Neuronal stem cell (in vitro differentiated cells): ENCODE measurements at regions not wholly inside any gene's neighbourhood (a gene's known extent, or its start where the extent isn't known, plus 50 kb on each side); places are given as distances from the start of the nearest gene placed in this dataset.
"Not testable (repeated sequence)": the region's sequence is repeated elsewhere in the genome, so short reads cannot be mapped to it uniquely, and the experiment has no call there.

Source experiments
- DNase-seq: peaks from one replicate; pipeline ENCODE4 v3.0.0-alpha.2; 2013; ENCODE audit warnings: low spot score
- H2AFZ ChIP-seq: one replicate; pipeline ENCODE4 v1.6.1; 2013; ENCODE audit warnings: mild to moderate bottlenecking, low read length, inconsistent platforms
- H2AK5ac ChIP-seq: 2 replicates; pipeline ENCODE4 v1.6.1; 2013; ENCODE audit warnings: low read depth, mild to moderate bottlenecking, inconsistent platforms, low read length, moderate library complexity, mixed read lengths
- H2BK120ac ChIP-seq: 2 replicates; pipeline ENCODE4 v1.6.1; 2013; ENCODE audit warnings: low read depth, mild to moderate bottlenecking, inconsistent platforms, low read length, moderate library complexity, mixed read lengths
- H2BK12ac ChIP-seq: one replicate; pipeline ENCODE4 v1.6.1; 2013; ENCODE audit warnings: low read length, inconsistent platforms
- H2BK15ac ChIP-seq: 2 replicates; pipeline ENCODE4 v1.6.1; 2013; ENCODE audit warnings: mild to moderate bottlenecking, low read length, inconsistent platforms, mixed read lengths
- H2BK5ac ChIP-seq: one replicate; pipeline ENCODE4 v1.6.1; 2013; ENCODE audit warnings: inconsistent platforms, mild to moderate bottlenecking, low read length, moderate library complexity
- H3K14ac ChIP-seq: one replicate; pipeline ENCODE4 v1.6.1; 2013; ENCODE audit warnings: low read length, inconsistent platforms
- H3K18ac ChIP-seq: 2 replicates; pipeline ENCODE4 v1.6.1; 2013; ENCODE audit warnings: low read length, inconsistent platforms
- H3K23ac ChIP-seq: 2 replicates; pipeline ENCODE4 v1.6.1; 2013; ENCODE audit warnings: low read depth, mild to moderate bottlenecking, mixed read lengths, low read length, inconsistent platforms; ENCODE audit not compliant: poor library complexity
- H3K27ac ChIP-seq: replicated peaks from 3 replicates; pipeline ENCODE4 v1.5.1; 2013; ENCODE audit warnings: low read length, inconsistent platforms
- H3K27me3 ChIP-seq, 3 experiments: 2 replicates each; pipeline ENCODE4 v1.6.1; 2013; ENCODE audit warnings: low read length in 3 of 3, mild to moderate bottlenecking in 2 of 3, inconsistent platforms in 1 of 3, low read depth in 1 of 3, mixed read lengths in 1 of 3, moderate library complexity in 1 of 3; ENCODE audit not compliant: control insufficient read depth in 3 of 3, insufficient read depth in 3 of 3
- H3K36me3 ChIP-seq, 2 donors: replicated peaks in 1 of 2; 2 replicates each; pipeline ENCODE4 v1.6.1; 2013; ENCODE audit warnings: low read length in 2 of 2; ENCODE audit not compliant: control insufficient read depth in 2 of 2, insufficient read depth in 2 of 2
- H3K4ac ChIP-seq: 2 replicates; pipeline ENCODE4 v1.6.1; 2013; ENCODE audit warnings: inconsistent platforms, mild to moderate bottlenecking, low read length, moderate library complexity
- H3K4me1 ChIP-seq, 2 donors: 1 replicate in 1 of 2; 2 replicates in 1 of 2; pipeline ENCODE4 v1.6.1; 2013; ENCODE audit warnings: low read length in 2 of 2, low read depth in 1 of 2; ENCODE audit not compliant: control insufficient read depth in 2 of 2, insufficient read depth in 1 of 2
- H3K4me2 ChIP-seq: one replicate; pipeline ENCODE4 v1.6.1; 2013; ENCODE audit warnings: mild to moderate bottlenecking, low read length, inconsistent platforms; ENCODE audit not compliant: insufficient read depth, poor library complexity, severe bottlenecking
- H3K4me3 ChIP-seq, 2 donors: 2 replicates each; pipeline ENCODE4 v1.5.1; 2013; ENCODE audit warnings: low read length in 2 of 2, mild to moderate bottlenecking in 2 of 2, inconsistent platforms in 1 of 2, moderate library complexity in 1 of 2
- H3K79me1 ChIP-seq: one replicate; pipeline ENCODE4 v1.6.1; 2013; ENCODE audit warnings: low read depth, mild to moderate bottlenecking, inconsistent platforms, low read length, moderate library complexity
- H3K9ac ChIP-seq: one replicate; pipeline ENCODE4 v1.6.1; 2013; ENCODE audit warnings: mild to moderate bottlenecking, low read depth, low read length, inconsistent platforms; ENCODE audit not compliant: poor library complexity
- H3K9me3 ChIP-seq, 2 donors: replicated peaks in 1 of 2; 2 replicates each; pipeline versions ENCODE3 to v1.6.1; 2013; ENCODE audit warnings: low read length in 2 of 2, mild to moderate bottlenecking in 2 of 2, inconsistent platforms in 1 of 2, low read depth in 1 of 2, mixed read lengths in 1 of 2, moderate library complexity in 1 of 2; ENCODE audit not compliant: control insufficient read depth in 2 of 2, insufficient read depth in 1 of 2
- H4K8ac ChIP-seq: one replicate; pipeline ENCODE4 v1.6.1; 2013; ENCODE audit warnings: low read depth, mild to moderate bottlenecking, inconsistent platforms, low read length, moderate library complexity
- H4K91ac ChIP-seq: one replicate; pipeline ENCODE4 v1.6.1; 2013; ENCODE audit warnings: low read length, low read depth, mild to moderate bottlenecking, inconsistent platforms; ENCODE audit not compliant: poor library complexity
- WGBS, 2 donors: extraction: QIAGEN DNeasy Blood & Tissue Kit; methylation state at CpG; one replicate each; pipeline ENCODE4 v1.1.7; 2013; ENCODE audit warnings: missing lambda C conversion rate in 2 of 2, mixed read lengths in 1 of 2; ENCODE audit not compliant: insufficient read length in 2 of 2, insufficient replicate concordance in 1 of 2; ENCODE audit errors: extremely low coverage in 2 of 2; 5-methylcytosine and 5-hydroxymethylcytosine counted together

DNA sequence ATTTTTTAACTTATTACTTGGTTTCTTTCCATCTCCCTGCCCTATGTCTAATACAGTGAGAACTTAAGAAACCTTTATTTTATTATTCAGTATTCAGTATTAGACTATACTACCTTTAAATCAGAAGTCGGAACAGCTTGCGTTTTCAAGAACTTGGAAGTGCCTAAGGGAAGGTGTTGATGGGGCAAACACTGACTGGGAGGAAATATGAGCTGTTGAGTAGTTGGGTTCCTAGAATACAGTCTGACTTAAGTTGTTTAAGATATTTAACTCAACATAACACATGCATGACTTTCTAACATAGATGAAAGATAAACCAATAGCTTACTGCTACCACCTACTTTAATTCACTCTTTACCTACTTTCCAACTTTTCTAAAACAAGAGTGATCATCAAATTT is 1048.1 kb downstream of the ROBO2 start:
- Histone ChIP-seq H3K27ac (no peak overlapping the region), H2AK5ac (no peak overlapping the region), H3K79me1 (no peaks in the 10 kb centered on the region), H3K4me2 (no peak overlapping the region), H2BK15ac (no peak overlapping the region), H2BK120ac (no peak overlapping the region), H3K4ac (no peak overlapping the region), H4K8ac (no peak overlapping the region), H3K27me3 (no peaks in the 10 kb centered on the region), H3K4me3 (no peak overlapping the region), H3K36me3 (no peaks in the 10 kb centered on the region), H3K9ac (no peak overlapping the region), H3K18ac (no peak overlapping the region), H3K9me3 (no peaks in the 10 kb centered on the region), H2AFZ (no peak overlapping the region), H4K91ac (no peak overlapping the region), H3K23ac (no peak overlapping the region), H3K4me1 (no peaks in the 10 kb centered on the region), H2BK5ac (no peak overlapping the region), H2BK12ac (no peak overlapping the region), H3K14ac (no peak overlapping the region)
- WGBS, 2 donors, result no CpG with 5 or more reads among the region's 2 CpGs
- DNase-seq, result no peak

GRCh38 chr3:78090382-78090781 is 1050.5 kb downstream of the ROBO2 start:
- Histone ChIP-seq H3K27ac (no peak overlapping the region), H3K4me1 (no peaks in the 10 kb centered on the region), H4K8ac (no peak overlapping the region)

DNA sequence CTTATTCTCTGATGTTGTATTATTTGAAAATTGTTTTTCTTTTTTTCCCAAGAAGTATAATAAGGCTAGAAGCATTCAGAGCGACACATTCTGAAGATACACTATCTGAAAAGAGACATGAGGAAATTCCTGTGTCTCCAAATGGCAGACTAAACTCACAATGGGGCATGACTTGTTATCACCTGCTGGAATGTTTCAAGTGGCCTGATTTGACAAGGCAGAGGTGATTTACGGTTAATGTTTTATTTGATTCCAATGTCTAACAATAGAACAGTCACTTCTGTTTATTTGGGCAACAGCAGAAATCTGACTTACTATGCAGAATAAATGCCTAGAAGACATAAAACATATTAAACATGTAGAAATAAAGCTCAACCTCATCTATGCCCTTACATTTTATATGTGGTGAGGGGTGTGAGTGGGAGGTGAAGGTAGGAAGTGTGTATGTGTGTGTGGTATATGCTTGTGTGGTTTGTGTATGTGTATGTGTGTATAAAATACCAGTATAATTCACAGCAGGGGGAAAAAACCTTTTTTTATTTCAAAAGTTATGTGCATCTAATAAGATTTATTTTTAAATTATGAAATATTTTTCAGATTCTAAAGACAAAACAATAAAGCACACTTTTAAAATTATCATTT is 1051.7 kb downstream of the ROBO2 start:
- H3K14ac ChIP-seq, result no peak overlapping the region
- no peak overlapping the region for H3K4me2 ChIP-seq
- H3K27me3 ChIP-seq, result no peaks in the 10 kb centered on the region
- H2AK5ac ChIP-seq, result no peak overlapping the region
- no peak overlapping the region for H3K4ac ChIP-seq
- no peak overlapping the region for H3K18ac ChIP-seq
- H3K27ac ChIP-seq, result no peak overlapping the region
- H3K9ac ChIP-seq, result no peak overlapping the region
- H3K4me3 ChIP-seq, result no peak overlapping the region
- H3K23ac ChIP-seq, result no peak overlapping the region
- no peaks in the 10 kb centered on the region for H3K4me1 ChIP-seq
- H4K8ac ChIP-seq, result no peak overlapping the region
- no peak overlapping the region for H2AFZ ChIP-seq
- H3K36me3 ChIP-seq, result no peaks in the 10 kb centered on the region
- H2BK5ac ChIP-seq, result no peak overlapping the region
- no peak overlapping the region for H2BK15ac ChIP-seq
- H4K91ac ChIP-seq, result no peak overlapping the region
- WGBS, 2 donors, result no CpG with 5 or more reads among the region's 2 CpGs
- no peaks in the 10 kb centered on the region for H3K9me3 ChIP-seq
- H2BK12ac ChIP-seq, result no peak overlapping the region
- H3K79me1 ChIP-seq, result no peaks in the 10 kb centered on the region
- H2BK120ac ChIP-seq, result no peak overlapping the region
- no peak for DNase-seq

More at GRCh38 chr3:78090382-78090781, 1050.5 kb downstream of the ROBO2 start:
- no peak overlapping the region for H2BK15ac ChIP-seq
- H3K36me3 ChIP-seq, result no peaks in the 10 kb centered on the region
- H3K79me1 ChIP-seq, result no peaks in the 10 kb centered on the region
- no peak overlapping the region for H2AK5ac ChIP-seq
- WGBS, 2 donors, result no CpG with 5 or more reads among the region's 3 CpGs
- DNase-seq, result no peak
- no peak overlapping the region for H3K18ac ChIP-seq
- H2AFZ ChIP-seq, result no peak overlapping the region
- H2BK120ac ChIP-seq, result no peak overlapping the region
- no peak overlapping the region for H2BK5ac ChIP-seq
- no peak overlapping the region for H3K4me2 ChIP-seq
- H3K23ac ChIP-seq, result no peak overlapping the region
- no peaks in the 10 kb centered on the region for H3K9me3 ChIP-seq
- no peaks in the 10 kb centered on the region for H3K27me3 ChIP-seq
- no peak overlapping the region for H3K14ac ChIP-seq
- no peak overlapping the region for H3K9ac ChIP-seq
- H4K91ac ChIP-seq, result no peak overlapping the region
- no peak overlapping the region for H3K4ac ChIP-seq
- no peak overlapping the region for H2BK12ac ChIP-seq
- H3K4me3 ChIP-seq, result no peak overlapping the region

GRCh38 chr3:78092574-78092973 is 1052.7 kb downstream of the ROBO2 start:
- H3K4ac ChIP-seq, result not testable (repeated sequence)

More at GRCh38 chr3:78092574-78092973, 1052.7 kb downstream of the ROBO2 start:
- H4K91ac ChIP-seq, H2AK5ac ChIP-seq, H3K18ac ChIP-seq, H3K9ac ChIP-seq, H3K23ac ChIP-seq, H2AFZ ChIP-seq, H3K27me3 ChIP-seq, H2BK15ac ChIP-seq, H3K4me1 ChIP-seq, H3K14ac ChIP-seq, H3K79me1 ChIP-seq, H3K36me3 ChIP-seq, H3K27ac ChIP-seq, H3K4me2 ChIP-seq, H4K8ac ChIP-seq, H2BK12ac ChIP-seq, H2BK5ac ChIP-seq, H3K9me3 ChIP-seq, H2BK120ac ChIP-seq, H3K4me3 ChIP-seq, DNase-seq: not testable (repeated sequence)
- no CpG with 5 or more reads among the region's 1 CpG for WGBS, 2 donors
